Ovary (tissue), 7 donors: ENCODE measurements at regions not wholly inside any gene's neighbourhood (a gene's known extent, or its start where the extent isn't known, plus 50 kb on each side); places are given as distances from the start of the nearest gene placed in this dataset.

Experiments
- DNase-seq, 5 donors: peaks; one replicate each; pipeline ENCODE4 v3.0.0-alpha.2; 2019 to 2020
- H3K27ac ChIP-seq, 2 donors: fragments of 200-600 bp; one replicate each; pipeline versions ENCODE4 v1.5.1 to v1.8.0; 2019 to 2022
- H3K27me3 ChIP-seq: fragments of 200-600 bp; one replicate; pipeline ENCODE4 v1.8.0; 2022
- H3K36me3 ChIP-seq: fragments of 200-600 bp; sonication (generic); one replicate; pipeline ENCODE4 v1.5.1; 2019
- H3K4me1 ChIP-seq: one replicate; pipeline ENCODE4 v1.8.1; 2013; ENCODE audit warnings: mild to moderate bottlenecking, moderate library complexity; ENCODE audit not compliant: insufficient read depth
- H3K4me3 ChIP-seq: fragments of 200-600 bp; sonication (generic); one replicate; pipeline ENCODE4 v1.5.1; 2017
- H3K9me3 ChIP-seq, 2 donors: fragments of 200-600 bp in 1 of 2; sonication (generic) in 1 of 2; one replicate each; pipeline versions ENCODE4 v1.5.1 to v1.8.1; 2013 to 2019; ENCODE audit warnings: mild to moderate bottlenecking in 1 of 2, moderate library complexity in 1 of 2
- CTCF ChIP-seq, 3 donors: fragments of 450-650 bp in 2 of 3; fragments of 200-600 bp in 1 of 3; IDR thresholded peaks; one replicate each; pipeline versions ENCODE4 v1.5.1 to v1.8.0; 2016 to 2022; ENCODE audit warnings: antibody characterized with exemption in 3 of 3, mild to moderate bottlenecking in 1 of 3
- EP300 ChIP-seq: sonication (generic); formaldehyde crosslinking; IDR thresholded peaks from one replicate; pipeline ENCODE4 v1.6.1; 2017; ENCODE audit warnings: antibody characterized with exemption
- POLR2A ChIP-seq: fragments of 450-650 bp; IDR thresholded peaks from one replicate; pipeline ENCODE4 v1.6.1; 2017; ENCODE audit warnings: antibody characterized with exemption, mild to moderate bottlenecking, moderate library complexity
- WGBS, 3 donors: extraction: QIAGEN DNeasy Blood & Tissue Kit in 1 of 3; methylation state at CpG; one replicate each; pipeline versions ENCODE4 v1.1.5 to v1.1.7; 2013 to 2017; 5-methylcytosine and 5-hydroxymethylcytosine counted together
- intact Hi-C, 4 donors: fragments of 100-400 bp; cut with DNase I; formaldehyde crosslinking; loops; one replicate each; pipeline versions ENCODE4 v1.11.0 to v1.15.1; 2022 to 2023
- donor health status: DM: no; HTN: no; CAD: no; lungs with moderate emphysema.
- donor health status: DM: no; HTN: no; CAD: no.
- donor health status: Bipolar disorder and iron deficiency.
- donor health status: DM: no; HTN: no; CAD: no.
- donor health status: DM: yes; HTN: yes; CAD: no.

- no peak overlapping the region for H3K27ac ChIP-seq
- no peaks in the 10 kb centered on the region for H3K9me3 ChIP-seq
- no peaks in the 10 kb centered on the region for H3K4me1 ChIP-seq
- H3K4me3 ChIP-seq, result no peak overlapping the region
- H3K36me3 ChIP-seq, result no peaks in the 10 kb centered on the region
- TF ChIP-seq EP300, result no peak
- no peak for TF ChIP-seq CTCF (IDR thresholded peaks at IDR 0.05)
- TF ChIP-seq POLR2A, result no peak
- intact Hi-C loops, result no loop called here
- no peak for DNase-seq
- no peaks in the 10 kb centered on the region for H3K27me3 ChIP-seq
- WGBS, 3 donors, result 65 to 73% (median 73%) methylated on average over 11 of the region's 11 CpGs
Observed at GRCh38 chr20:48483334-48484066, 344.3 kb downstream of the PREX1 start.

GRCh38 chr20:48482790-48483189 lies 345.0 kb downstream of the PREX1 start:
- Histone ChIP-seq H3K9me3 (no peaks in the 10 kb centered on the region), H3K27me3 (no peaks in the 10 kb centered on the region), H3K4me1 (no peaks in the 10 kb centered on the region), H3K27ac (no peak overlapping the region), H3K4me3 (no peak overlapping the region), H3K36me3 (no peaks in the 10 kb centered on the region)
- intact Hi-C loops, result no loop called here
- DNase-seq, result no peak
- WGBS, 3 donors, result 87 to 89% (median 87%) methylated on average over 9 of the region's 9 CpGs
- TF ChIP-seq POLR2A (no peak), CTCF (IDR thresholded peaks at IDR 0.05) (no peak), EP300 (no peak)

GRCh38 chr20:48480216-48480772 lies 347.5 kb downstream of the PREX1 start:
- no peaks in the 10 kb centered on the region for H3K27me3 ChIP-seq
- no peak overlapping the region for H3K27ac ChIP-seq
- no peak overlapping the region for H3K4me3 ChIP-seq
- H3K9me3 ChIP-seq, result no peaks in the 10 kb centered on the region
- intact Hi-C loops, result no loop called here
- TF ChIP-seq EP300 (no peak), POLR2A (no peak), CTCF (IDR thresholded peaks at IDR 0.05) (no peak)
- H3K4me1 ChIP-seq, result no peaks in the 10 kb centered on the region
- WGBS, 3 donors, result 60 to 68% (median 65%) methylated on average over 5 of the region's 5 CpGs
- no peak for DNase-seq
- no peaks in the 10 kb centered on the region for H3K36me3 ChIP-seq

- H3K36me3 ChIP-seq, result no peaks in the 10 kb centered on the region
- no peak overlapping the region for H3K27ac ChIP-seq
- H3K4me1 ChIP-seq, result no peaks in the 10 kb centered on the region
- 81 to 86% (median 84%) methylated on average over 9 of the region's 9 CpGs for WGBS, 3 donors
- no peak for TF ChIP-seq POLR2A
- TF ChIP-seq EP300, result no peak
- TF ChIP-seq CTCF (IDR thresholded peaks at IDR 0.05), result no peak
- H3K27me3 ChIP-seq, result no peaks in the 10 kb centered on the region
- no peaks in the 10 kb centered on the region for H3K9me3 ChIP-seq
- intact Hi-C loops, result no loop called here
- no peak overlapping the region for H3K4me3 ChIP-seq
- no peak for DNase-seq
Observed at GRCh38 chr20:48478806-48479585, 348.8 kb downstream of the PREX1 start.
